ENCODE measurements at regions not wholly inside any gene's neighbourhood (a gene's known extent, or its start where the extent isn't known, plus 50 kb on each side); places are given as distances from the start of the nearest gene placed in this dataset.
A peak's percentile ranks its signal among the peaks of the same experiment; 100 is the strongest.

DNA sequence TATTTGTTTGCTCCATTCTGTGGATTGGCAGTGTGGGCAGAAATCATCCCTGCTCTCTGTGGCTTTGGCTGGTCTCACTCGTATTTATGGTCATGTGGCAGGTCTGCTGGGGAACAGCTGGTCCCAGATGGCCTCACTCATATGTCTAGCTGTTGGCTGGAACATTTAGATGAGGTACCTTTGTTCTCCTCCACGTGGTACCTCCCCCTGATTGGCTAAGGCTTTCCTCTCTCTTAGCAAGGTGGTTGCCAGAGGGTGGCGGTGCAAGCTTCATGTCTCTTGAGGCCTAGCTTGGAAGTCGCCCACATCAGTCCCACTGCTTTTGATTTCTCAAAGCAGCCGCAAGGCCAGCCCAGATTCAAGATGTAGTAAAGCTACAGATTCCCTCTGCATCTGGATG is 348.5 kb upstream of the BTBD3 start:
- Histone ChIP-seq H4K20me1 (replicated peaks; ENCODE audit: insufficient read depth) (no peaks in the 10 kb centered on the region), H3K36me3 (ENCODE audit: insufficient read depth) (no peaks in the 10 kb centered on the region), H3K4me1 (ENCODE audit: insufficient read depth) (no peaks in the 10 kb centered on the region), H2AFZ (peak overlapping the region; percentile 2; the same call in 1 of the 2 replicates), H3K79me2 (replicated peaks; ENCODE audit: insufficient read depth) (no peaks in the 10 kb centered on the region), H3K27me3 (ENCODE audit: insufficient read depth) (no peaks in the 10 kb centered on the region), H3K4me2 (no peak overlapping the region), H3K27ac (ENCODE audit: low read depth) (no peak overlapping the region), H3F3A (replicated peaks; ENCODE audit: low read depth) (no peaks in the 10 kb centered on the region), H3K9me2 (ENCODE audit: insufficient read depth) (no peaks in the 10 kb centered on the region; the same call in 1 of the 2 replicates), H3K4me3 (no peak overlapping the region)
- Mint-ChIP-seq H3K36me3 (ENCODE audit: low read depth) (no peaks in the 10 kb centered on the region), H3K4me3 (no peak overlapping the region), H3K4me1 (peaks cover 4% of the 10 kb centered on the region; the same call in 2 of the 3 replicates), H3K9me3 (no peaks in the 10 kb centered on the region), H3K27ac (no peak overlapping the region), H3K27me3 (ENCODE audit: insufficient read depth, low read depth, poor library complexity) (no peaks in the 10 kb centered on the region)
- DNase-seq (ENCODE audit: low spot score) (peak; percentile 80), ATAC-seq (peak; percentile 96)
- TF ChIP-seq, protein P1, sequence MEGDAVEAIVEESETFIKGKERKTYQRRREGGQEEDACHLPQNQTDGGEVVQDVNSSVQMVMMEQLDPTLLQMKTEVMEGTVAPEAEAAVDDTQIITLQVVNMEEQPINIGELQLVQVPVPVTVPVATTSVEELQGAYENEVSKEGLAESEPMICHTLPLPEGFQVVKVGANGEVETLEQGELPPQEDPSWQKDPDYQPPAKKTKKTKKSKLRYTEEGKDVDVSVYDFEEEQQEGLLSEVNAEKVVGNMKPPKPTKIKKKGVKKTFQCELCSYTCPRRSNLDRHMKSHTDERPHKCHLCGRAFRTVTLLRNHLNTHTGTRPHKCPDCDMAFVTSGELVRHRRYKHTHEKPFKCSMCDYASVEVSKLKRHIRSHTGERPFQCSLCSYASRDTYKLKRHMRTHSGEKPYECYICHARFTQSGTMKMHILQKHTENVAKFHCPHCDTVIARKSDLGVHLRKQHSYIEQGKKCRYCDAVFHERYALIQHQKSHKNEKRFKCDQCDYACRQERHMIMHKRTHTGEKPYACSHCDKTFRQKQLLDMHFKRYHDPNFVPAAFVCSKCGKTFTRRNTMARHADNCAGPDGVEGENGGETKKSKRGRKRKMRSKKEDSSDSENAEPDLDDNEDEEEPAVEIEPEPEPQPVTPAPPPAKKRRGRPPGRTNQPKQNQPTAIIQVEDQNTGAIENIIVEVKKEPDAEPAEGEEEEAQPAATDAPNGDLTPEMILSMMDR (conservative IDR thresholded peaks at IDR 0.05; ENCODE audit: low read depth in 2 of 2), result peak; percentile 41 to 71
- no peak for TF ChIP-seq JUNB (IDR thresholded peaks at IDR 0.05; ENCODE audit: unreplicated experiment)

DNA sequence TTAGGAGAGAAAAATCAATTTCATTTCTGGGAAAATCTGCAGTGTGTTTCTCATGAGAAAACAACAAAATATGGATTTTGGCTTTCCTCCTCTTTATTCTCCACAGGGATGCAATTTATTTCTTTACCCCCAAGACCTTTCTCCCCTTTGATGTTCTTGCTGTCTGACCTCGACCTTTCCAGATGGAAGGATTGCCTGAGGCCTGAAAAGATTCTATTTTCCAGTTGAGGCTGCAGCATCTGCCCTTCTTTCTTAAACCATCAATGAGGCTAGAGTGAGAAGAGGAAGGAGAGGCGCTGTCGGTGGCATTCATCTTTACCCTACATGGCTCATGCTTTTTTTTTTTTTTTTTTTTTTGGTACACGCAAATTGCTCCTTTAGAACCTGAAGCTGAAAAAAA is 344.2 kb upstream of the BTBD3 start:
- no peak for ATAC-seq
- H3K9me2 ChIP-seq (ENCODE audit: insufficient read depth), result peaks cover 9% of the 10 kb centered on the region; the same call in 1 of the 2 replicates
- H3K36me3 ChIP-seq (ENCODE audit: insufficient read depth), result no peaks in the 10 kb centered on the region
- Mint-ChIP-seq H3K4me3 (no peak overlapping the region), H3K9me3 (no peaks in the 10 kb centered on the region), H3K27me3 (ENCODE audit: insufficient read depth, low read depth, poor library complexity) (no peaks in the 10 kb centered on the region), H3K36me3 (ENCODE audit: low read depth) (no peaks in the 10 kb centered on the region), H3K27ac (no peak overlapping the region), H3K4me1 (peaks cover 4% of the 10 kb centered on the region; the same call in 2 of the 3 replicates)
- H3K4me3 ChIP-seq, result no peak overlapping the region
- H3F3A ChIP-seq (replicated peaks; ENCODE audit: low read depth), result no peaks in the 10 kb centered on the region
- H3K79me2 ChIP-seq (replicated peaks; ENCODE audit: insufficient read depth), result no peaks in the 10 kb centered on the region
- no peaks in the 10 kb centered on the region for H3K4me1 ChIP-seq (ENCODE audit: insufficient read depth)
- DNase-seq (ENCODE audit: low spot score), result no peak
- H3K27me3 ChIP-seq (ENCODE audit: insufficient read depth), result no peaks in the 10 kb centered on the region
- no peak overlapping the region for H3K27ac ChIP-seq (ENCODE audit: low read depth)
- H4K20me1 ChIP-seq (replicated peaks; ENCODE audit: insufficient read depth), result no peaks in the 10 kb centered on the region
- TF ChIP-seq ZNF331 (CRISPR knock-in tag; IDR thresholded peaks at IDR 0.05; ENCODE audit: low read depth) (no peak), ZNF114 (CRISPR knock-in tag; IDR thresholded peaks at IDR 0.05) (no peak), JUNB (IDR thresholded peaks at IDR 0.05; ENCODE audit: unreplicated experiment) (no peak)
- TF ChIP-seq, protein P2, sequence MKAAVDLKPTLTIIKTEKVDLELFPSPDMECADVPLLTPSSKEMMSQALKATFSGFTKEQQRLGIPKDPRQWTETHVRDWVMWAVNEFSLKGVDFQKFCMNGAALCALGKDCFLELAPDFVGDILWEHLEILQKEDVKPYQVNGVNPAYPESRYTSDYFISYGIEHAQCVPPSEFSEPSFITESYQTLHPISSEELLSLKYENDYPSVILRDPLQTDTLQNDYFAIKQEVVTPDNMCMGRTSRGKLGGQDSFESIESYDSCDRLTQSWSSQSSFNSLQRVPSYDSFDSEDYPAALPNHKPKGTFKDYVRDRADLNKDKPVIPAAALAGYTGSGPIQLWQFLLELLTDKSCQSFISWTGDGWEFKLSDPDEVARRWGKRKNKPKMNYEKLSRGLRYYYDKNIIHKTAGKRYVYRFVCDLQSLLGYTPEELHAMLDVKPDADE (IDR thresholded peaks at IDR 0.05), result no peak
- TF ChIP-seq, protein P3, sequence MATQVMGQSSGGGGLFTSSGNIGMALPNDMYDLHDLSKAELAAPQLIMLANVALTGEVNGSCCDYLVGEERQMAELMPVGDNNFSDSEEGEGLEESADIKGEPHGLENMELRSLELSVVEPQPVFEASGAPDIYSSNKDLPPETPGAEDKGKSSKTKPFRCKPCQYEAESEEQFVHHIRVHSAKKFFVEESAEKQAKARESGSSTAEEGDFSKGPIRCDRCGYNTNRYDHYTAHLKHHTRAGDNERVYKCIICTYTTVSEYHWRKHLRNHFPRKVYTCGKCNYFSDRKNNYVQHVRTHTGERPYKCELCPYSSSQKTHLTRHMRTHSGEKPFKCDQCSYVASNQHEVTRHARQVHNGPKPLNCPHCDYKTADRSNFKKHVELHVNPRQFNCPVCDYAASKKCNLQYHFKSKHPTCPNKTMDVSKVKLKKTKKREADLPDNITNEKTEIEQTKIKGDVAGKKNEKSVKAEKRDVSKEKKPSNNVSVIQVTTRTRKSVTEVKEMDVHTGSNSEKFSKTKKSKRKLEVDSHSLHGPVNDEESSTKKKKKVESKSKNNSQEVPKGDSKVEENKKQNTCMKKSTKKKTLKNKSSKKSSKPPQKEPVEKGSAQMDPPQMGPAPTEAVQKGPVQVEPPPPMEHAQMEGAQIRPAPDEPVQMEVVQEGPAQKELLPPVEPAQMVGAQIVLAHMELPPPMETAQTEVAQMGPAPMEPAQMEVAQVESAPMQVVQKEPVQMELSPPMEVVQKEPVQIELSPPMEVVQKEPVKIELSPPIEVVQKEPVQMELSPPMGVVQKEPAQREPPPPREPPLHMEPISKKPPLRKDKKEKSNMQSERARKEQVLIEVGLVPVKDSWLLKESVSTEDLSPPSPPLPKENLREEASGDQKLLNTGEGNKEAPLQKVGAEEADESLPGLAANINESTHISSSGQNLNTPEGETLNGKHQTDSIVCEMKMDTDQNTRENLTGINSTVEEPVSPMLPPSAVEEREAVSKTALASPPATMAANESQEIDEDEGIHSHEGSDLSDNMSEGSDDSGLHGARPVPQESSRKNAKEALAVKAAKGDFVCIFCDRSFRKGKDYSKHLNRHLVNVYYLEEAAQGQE (IDR thresholded peaks at IDR 0.05; ENCODE audit: unreplicated experiment), result no peak
- no peak overlapping the region for H3K4me2 ChIP-seq
- no peak overlapping the region for H2AFZ ChIP-seq

Measured in GM23338 (cell line).